Epithelial cell of proximal tubule (primary cell): ENCODE measurements at regions not wholly inside any gene's neighbourhood (a gene's known extent, or its start where the extent isn't known, plus 50 kb on each side); places are given as distances from the start of the nearest gene placed in this dataset.

Source experiments
- DNase-seq: peaks from one replicate; pipeline ENCODE4 v3.0.0-alpha.2; 2011; ENCODE audit warnings: low read depth
- H3K4me3 ChIP-seq: 2 replicates; pipeline ENCODE4 v1.5.1; 2011; ENCODE audit warnings: low read depth, mild to moderate bottlenecking, low read length
- TF ChIP-seq, protein P1 (sequence below): conservative IDR thresholded peaks from 2 replicates; pipeline ENCODE4 v1.5.1; 2012; ENCODE audit warnings: low read depth, mild to moderate bottlenecking, low read length

- no peak overlapping the region for H3K4me3 ChIP-seq
- DNase-seq: no peak
- TF ChIP-seq, protein P1, sequence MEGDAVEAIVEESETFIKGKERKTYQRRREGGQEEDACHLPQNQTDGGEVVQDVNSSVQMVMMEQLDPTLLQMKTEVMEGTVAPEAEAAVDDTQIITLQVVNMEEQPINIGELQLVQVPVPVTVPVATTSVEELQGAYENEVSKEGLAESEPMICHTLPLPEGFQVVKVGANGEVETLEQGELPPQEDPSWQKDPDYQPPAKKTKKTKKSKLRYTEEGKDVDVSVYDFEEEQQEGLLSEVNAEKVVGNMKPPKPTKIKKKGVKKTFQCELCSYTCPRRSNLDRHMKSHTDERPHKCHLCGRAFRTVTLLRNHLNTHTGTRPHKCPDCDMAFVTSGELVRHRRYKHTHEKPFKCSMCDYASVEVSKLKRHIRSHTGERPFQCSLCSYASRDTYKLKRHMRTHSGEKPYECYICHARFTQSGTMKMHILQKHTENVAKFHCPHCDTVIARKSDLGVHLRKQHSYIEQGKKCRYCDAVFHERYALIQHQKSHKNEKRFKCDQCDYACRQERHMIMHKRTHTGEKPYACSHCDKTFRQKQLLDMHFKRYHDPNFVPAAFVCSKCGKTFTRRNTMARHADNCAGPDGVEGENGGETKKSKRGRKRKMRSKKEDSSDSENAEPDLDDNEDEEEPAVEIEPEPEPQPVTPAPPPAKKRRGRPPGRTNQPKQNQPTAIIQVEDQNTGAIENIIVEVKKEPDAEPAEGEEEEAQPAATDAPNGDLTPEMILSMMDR: peak; percentile 34
These were observed 52.4 kb upstream of the GOLGA8J start for GRCh38 chr15:30030345-30030744.

DNA sequence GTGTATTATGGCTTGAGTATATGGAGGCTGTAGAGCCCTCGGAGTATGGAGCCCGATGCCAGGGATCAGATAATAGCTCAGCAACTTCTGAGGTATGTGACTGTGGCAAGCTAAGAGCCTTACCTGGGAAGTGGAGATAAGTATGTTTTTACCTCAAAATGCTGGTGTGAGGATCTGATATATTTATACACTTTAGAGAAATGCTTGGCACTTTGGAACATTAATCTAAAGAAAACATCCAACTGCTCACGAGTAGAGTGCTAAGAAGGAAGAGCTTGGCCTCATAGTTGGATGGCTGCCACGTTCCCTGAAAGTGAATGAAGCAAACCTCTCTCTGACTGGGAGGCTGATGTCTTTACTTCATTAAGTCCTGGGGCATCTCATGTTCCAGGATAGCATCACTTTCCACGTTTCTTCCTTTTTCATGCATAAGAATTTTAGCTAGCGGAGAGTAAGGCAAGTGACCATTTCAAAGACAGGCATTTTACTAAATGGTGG is 58.9 kb upstream of the GOLGA8J start:
- TF ChIP-seq, protein P1: no peak
- no peak for DNase-seq
- no peak overlapping the region for H3K4me3 ChIP-seq

- TF ChIP-seq, protein P1: no peak
- no peak overlapping the region for H3K4me3 ChIP-seq
- DNase-seq: no peak
These were observed 72.0 kb upstream of the GOLGA8J start for GRCh38 chr15:30010746-30011145.

- H3K4me3 ChIP-seq: no peak overlapping the region
- no peak for DNase-seq
- TF ChIP-seq, protein P1: no peak
These were observed 74.6 kb upstream of the GOLGA8J start for GRCh38 chr15:30008156-30008555.

GRCh38 chr15:30001602-30002001 is 81.2 kb upstream of the GOLGA8J start:
- TF ChIP-seq, protein P1: no peak
- DNase-seq: no peak
- no peak overlapping the region for H3K4me3 ChIP-seq

DNA sequence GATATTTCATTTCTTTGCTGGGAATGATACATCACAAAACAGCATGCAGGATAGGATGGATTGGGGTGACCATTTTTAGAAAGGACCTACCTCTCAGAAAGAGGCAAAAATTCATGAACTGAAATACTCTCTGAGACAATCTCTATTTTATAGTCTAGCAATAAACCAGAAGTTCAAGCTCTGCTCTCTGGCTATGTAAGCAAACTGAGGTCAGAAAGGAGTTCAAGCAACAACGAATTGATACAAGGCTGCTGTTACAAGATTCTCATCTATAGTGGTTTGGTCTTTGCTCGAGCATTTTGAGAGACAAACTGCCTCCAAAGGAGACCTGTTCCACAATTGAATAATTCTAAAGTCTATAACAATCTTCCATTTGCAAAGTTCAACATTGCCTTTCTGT is 84.7 kb upstream of the GOLGA8J start:
- TF ChIP-seq, protein P1: no peak
- no peak overlapping the region for H3K4me3 ChIP-seq
- DNase-seq: no peak

GRCh38 chr15:29997499-29997898 is 85.3 kb upstream of the GOLGA8J start:
- no peak for DNase-seq
- no peak overlapping the region for H3K4me3 ChIP-seq
- TF ChIP-seq, protein P1: no peak
